ENCODE measurements at regions not wholly inside any gene's neighbourhood (a gene's known extent, or its start where the extent isn't known, plus 50 kb on each side); places are given as distances from the start of the nearest gene placed in this dataset.

DNA sequence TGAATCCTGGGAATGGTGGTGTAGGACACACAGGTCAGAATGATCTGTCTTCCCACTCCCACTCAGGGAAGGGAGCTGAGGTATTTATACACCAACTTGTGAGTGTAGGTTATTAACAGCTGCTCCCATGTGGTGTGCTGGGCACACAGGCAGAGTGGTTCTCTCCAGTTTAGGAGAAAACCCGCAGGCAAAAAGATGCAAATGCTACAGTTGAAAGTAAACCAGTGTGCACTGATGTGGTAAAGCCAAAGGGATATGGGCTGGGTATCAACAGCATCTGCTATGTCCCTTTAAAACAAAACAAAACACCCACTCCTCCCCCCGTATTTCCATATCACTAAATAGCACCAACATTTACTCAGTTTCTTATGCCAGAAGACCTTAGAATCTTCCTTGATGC lies 75.4 kb upstream of the SYT13 start:
- no peak overlapping the region for H3K27ac ChIP-seq (ENCODE audit: low read depth, low read length, poor library complexity, severe bottlenecking)
- H3K79me2 ChIP-seq (ENCODE audit: insufficient read depth, low read length), result no peaks in the 10 kb centered on the region
- H3K27me3 ChIP-seq (ENCODE audit: insufficient read depth, low read length), result 0 out of 2 replicates have a peak, but pooled peaks cover 6% of the 10 kb centered on the region
- no peaks in the 10 kb centered on the region for H4K20me1 ChIP-seq (ENCODE audit: insufficient read depth, low read length)
- H3K9ac ChIP-seq (ENCODE audit: low read length), result no peak overlapping the region
- H3K9me2 ChIP-seq (ENCODE audit: low read depth, low read length), result no peaks in the 10 kb centered on the region
- no peaks in the 10 kb centered on the region for H3K4me1 ChIP-seq (ENCODE audit: insufficient read depth, low read length, severe bottlenecking)
- no peak overlapping the region for H2AFZ ChIP-seq (ENCODE audit: low read length)
- H3K4me2 ChIP-seq (ENCODE audit: low read length), result no peak overlapping the region
- no peaks in the 10 kb centered on the region for H3K9me3 ChIP-seq (ENCODE audit: low read length)
- no peaks in the 10 kb centered on the region for H3K36me3 ChIP-seq (ENCODE audit: insufficient read depth, low read length)
- H3F3A ChIP-seq (ENCODE audit: insufficient read depth, low read length), result no peaks in the 10 kb centered on the region
- no peak overlapping the region for H3K4me3 ChIP-seq (ENCODE audit: low read depth, low read length, poor library complexity, severe bottlenecking)
- no peak for TF ChIP-seq EZH2 (IDR thresholded peaks at IDR 0.05; ENCODE audit: borderline replicate concordance, low read length)
- TF ChIP-seq, protein P1, sequence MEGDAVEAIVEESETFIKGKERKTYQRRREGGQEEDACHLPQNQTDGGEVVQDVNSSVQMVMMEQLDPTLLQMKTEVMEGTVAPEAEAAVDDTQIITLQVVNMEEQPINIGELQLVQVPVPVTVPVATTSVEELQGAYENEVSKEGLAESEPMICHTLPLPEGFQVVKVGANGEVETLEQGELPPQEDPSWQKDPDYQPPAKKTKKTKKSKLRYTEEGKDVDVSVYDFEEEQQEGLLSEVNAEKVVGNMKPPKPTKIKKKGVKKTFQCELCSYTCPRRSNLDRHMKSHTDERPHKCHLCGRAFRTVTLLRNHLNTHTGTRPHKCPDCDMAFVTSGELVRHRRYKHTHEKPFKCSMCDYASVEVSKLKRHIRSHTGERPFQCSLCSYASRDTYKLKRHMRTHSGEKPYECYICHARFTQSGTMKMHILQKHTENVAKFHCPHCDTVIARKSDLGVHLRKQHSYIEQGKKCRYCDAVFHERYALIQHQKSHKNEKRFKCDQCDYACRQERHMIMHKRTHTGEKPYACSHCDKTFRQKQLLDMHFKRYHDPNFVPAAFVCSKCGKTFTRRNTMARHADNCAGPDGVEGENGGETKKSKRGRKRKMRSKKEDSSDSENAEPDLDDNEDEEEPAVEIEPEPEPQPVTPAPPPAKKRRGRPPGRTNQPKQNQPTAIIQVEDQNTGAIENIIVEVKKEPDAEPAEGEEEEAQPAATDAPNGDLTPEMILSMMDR (IDR thresholded peaks at IDR 0.05; ENCODE audit: low read length), result no peak

DNA sequence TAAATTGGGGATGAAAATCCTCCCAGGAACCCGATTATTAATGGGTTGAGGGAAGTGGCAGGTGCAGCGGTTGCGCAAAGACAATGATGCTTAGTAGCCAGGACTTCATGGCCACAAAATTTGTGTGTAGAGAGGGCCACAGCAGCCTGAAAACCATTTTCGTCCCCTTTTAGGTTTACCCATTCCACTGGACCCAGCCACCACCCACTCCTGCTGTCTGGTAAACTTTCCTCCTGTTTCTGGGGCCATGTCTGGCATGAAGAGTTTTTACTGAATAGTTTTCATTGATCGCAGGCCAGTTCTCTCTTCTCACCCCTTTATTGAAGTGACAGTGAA lies 69.5 kb upstream of the SYT13 start:
- Histone ChIP-seq H2AFZ (ENCODE audit: low read length) (peak overlapping the region; percentile 78; the same call in 1 of the 2 replicates), H3K4me3 (ENCODE audit: low read depth, low read length, poor library complexity, severe bottlenecking) (peak overlapping the region; percentile 82), H3K9ac (ENCODE audit: low read length) (peak overlapping the region; percentile 65)

DNA sequence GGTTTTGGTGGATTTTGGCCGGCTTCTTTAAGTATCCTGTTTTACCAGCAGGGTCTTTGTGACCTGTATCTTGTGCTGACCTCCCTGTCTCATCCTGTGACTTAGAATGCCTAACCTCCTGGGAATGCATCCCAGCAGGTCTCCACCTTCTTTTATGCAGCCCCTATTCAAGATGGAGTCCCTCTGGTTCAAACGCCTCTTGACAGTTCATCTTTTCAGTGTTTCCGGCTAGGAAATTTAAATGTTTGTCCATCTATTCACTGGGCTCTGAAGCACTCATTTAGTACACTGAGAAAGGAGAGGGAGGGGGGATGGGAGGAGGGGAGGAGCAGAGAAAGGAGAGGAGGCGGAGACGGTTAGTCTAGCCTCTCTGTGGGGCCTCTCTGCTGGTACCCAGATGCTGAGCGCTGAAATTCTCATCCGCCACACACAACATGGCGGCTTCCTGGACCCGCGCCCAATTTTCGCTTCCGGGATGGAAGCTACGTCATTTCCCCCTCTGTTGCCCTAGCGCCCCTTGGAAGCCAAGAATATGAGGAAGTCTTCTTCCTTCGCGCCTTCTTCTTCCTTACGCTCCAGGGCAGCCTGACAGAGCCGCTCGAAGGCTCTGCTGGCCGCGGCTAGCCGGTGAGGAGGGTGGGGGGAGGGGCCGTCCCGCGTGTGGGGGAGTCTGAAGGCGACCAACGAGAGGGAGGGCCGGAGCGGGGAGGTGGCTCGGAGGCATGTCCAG lies 69.0 kb upstream of the SYT13 start:
- Histone ChIP-seq H4K20me1 (ENCODE audit: insufficient read depth, low read length) (no peaks in the 10 kb centered on the region), H3K36me3 (ENCODE audit: insufficient read depth, low read length) (no peaks in the 10 kb centered on the region), H3K9me2 (ENCODE audit: low read depth, low read length) (no peaks in the 10 kb centered on the region), H3K79me2 (ENCODE audit: insufficient read depth, low read length) (no peaks in the 10 kb centered on the region), H2AFZ (ENCODE audit: low read length) (peak overlapping the region; percentile 78), H3F3A (ENCODE audit: insufficient read depth, low read length) (no peaks in the 10 kb centered on the region), H3K9me3 (ENCODE audit: low read length) (no peaks in the 10 kb centered on the region), H3K4me3 (ENCODE audit: low read depth, low read length, poor library complexity, severe bottlenecking) (peak overlapping the region; percentile 82), H3K27ac (ENCODE audit: low read depth, low read length, poor library complexity, severe bottlenecking) (no peak overlapping the region), H3K4me2 (ENCODE audit: low read length) (peak overlapping the region; percentile 88), H3K4me1 (ENCODE audit: insufficient read depth, low read length, severe bottlenecking) (peaks cover 14% of the 10 kb centered on the region), H3K9ac (ENCODE audit: low read length) (peak overlapping the region; percentile 65), H3K27me3 (ENCODE audit: insufficient read depth, low read length) (no peaks in the 10 kb centered on the region; the same call in 1 of the 2 replicates)
- TF ChIP-seq EZH2 (IDR thresholded peaks at IDR 0.05; ENCODE audit: borderline replicate concordance, low read length), result no peak
- TF ChIP-seq, protein P1 (IDR thresholded peaks at IDR 0.05; ENCODE audit: low read length), result no peak

More for the DNA sequence above, 69.5 kb upstream of the SYT13 start:
- H3K4me2 ChIP-seq (ENCODE audit: low read length), result peak overlapping the region; percentile 88
- H3K36me3 ChIP-seq (ENCODE audit: insufficient read depth, low read length), result no peaks in the 10 kb centered on the region
- H4K20me1 ChIP-seq (ENCODE audit: insufficient read depth, low read length), result no peaks in the 10 kb centered on the region
- no peaks in the 10 kb centered on the region for H3K9me2 ChIP-seq (ENCODE audit: low read depth, low read length)
- no peaks in the 10 kb centered on the region; the same call in 1 of the 2 replicates for H3K27me3 ChIP-seq (ENCODE audit: insufficient read depth, low read length)
- no peak for TF ChIP-seq EZH2 (IDR thresholded peaks at IDR 0.05; ENCODE audit: borderline replicate concordance, low read length)
- TF ChIP-seq, protein P1 (IDR thresholded peaks at IDR 0.05; ENCODE audit: low read length), result no peak
- H3K9me3 ChIP-seq (ENCODE audit: low read length), result no peaks in the 10 kb centered on the region
- H3F3A ChIP-seq (ENCODE audit: insufficient read depth, low read length), result no peaks in the 10 kb centered on the region
- H3K27ac ChIP-seq (ENCODE audit: low read depth, low read length, poor library complexity, severe bottlenecking), result no peak overlapping the region
- no peaks in the 10 kb centered on the region for H3K79me2 ChIP-seq (ENCODE audit: insufficient read depth, low read length)
- peaks cover 14% of the 10 kb centered on the region for H3K4me1 ChIP-seq (ENCODE audit: insufficient read depth, low read length, severe bottlenecking)
